Lower leg skin (tissue), 4 donors: ENCODE measurements at regions not wholly inside any gene's neighbourhood (a gene's known extent, or its start where the extent isn't known, plus 50 kb on each side); places are given as distances from the start of the nearest gene placed in this dataset.

Experiments used
- DNase-seq, 2 donors: peaks; one replicate each; pipeline ENCODE4 v3.0.0-alpha.2; 2019; ENCODE audit warnings: low spot score in 2 of 2
- H3K4me3 ChIP-seq: fragments of 200-600 bp; sonication (generic); 2 replicates; pipeline ENCODE4 v1.5.1; 2017; ENCODE audit warnings: mild to moderate bottlenecking, low read depth; ENCODE audit not compliant: poor library complexity, severe bottlenecking
- CTCF ChIP-seq, 3 donors: fragments of 450-650 bp; IDR thresholded peaks; one replicate each; pipeline ENCODE4 v1.5.1; 2016; ENCODE audit warnings: antibody characterized with exemption in 3 of 3, mild to moderate bottlenecking in 3 of 3, moderate library complexity in 2 of 3
- POLR2A ChIP-seq, 2 donors: fragments of 450-650 bp; IDR thresholded peaks; one replicate each; pipeline ENCODE4 v1.6.1; 2016 to 2017; ENCODE audit warnings: antibody characterized with exemption in 2 of 2, mild to moderate bottlenecking in 1 of 2, moderate library complexity in 1 of 2
- WGBS, 2 donors: methylation state at CpG; one replicate each; pipeline ENCODE4 v1.1.5; 2018; 5-methylcytosine and 5-hydroxymethylcytosine counted together
- intact Hi-C: fragments of 100-400 bp; cut with DNase I; formaldehyde crosslinking; loops from one replicate; pipeline ENCODE4 v1.15.0; 2023; ENCODE audit warnings: low total_unique reads

- intact Hi-C loops: no loop called here
- no peak overlapping the region for H3K4me3 ChIP-seq
- 60 to 70% methylated on average over 3 of the region's 3 CpGs for WGBS, 2 donors
- TF ChIP-seq POLR2A (IDR thresholded peaks at IDR 0.05) (no peak), CTCF (IDR thresholded peaks at IDR 0.05) (no peak)
- no peak for DNase-seq
These were observed 198.7 kb downstream of the CNTN3 start for GRCh38 chr3:74415731-74416130.

DNA sequence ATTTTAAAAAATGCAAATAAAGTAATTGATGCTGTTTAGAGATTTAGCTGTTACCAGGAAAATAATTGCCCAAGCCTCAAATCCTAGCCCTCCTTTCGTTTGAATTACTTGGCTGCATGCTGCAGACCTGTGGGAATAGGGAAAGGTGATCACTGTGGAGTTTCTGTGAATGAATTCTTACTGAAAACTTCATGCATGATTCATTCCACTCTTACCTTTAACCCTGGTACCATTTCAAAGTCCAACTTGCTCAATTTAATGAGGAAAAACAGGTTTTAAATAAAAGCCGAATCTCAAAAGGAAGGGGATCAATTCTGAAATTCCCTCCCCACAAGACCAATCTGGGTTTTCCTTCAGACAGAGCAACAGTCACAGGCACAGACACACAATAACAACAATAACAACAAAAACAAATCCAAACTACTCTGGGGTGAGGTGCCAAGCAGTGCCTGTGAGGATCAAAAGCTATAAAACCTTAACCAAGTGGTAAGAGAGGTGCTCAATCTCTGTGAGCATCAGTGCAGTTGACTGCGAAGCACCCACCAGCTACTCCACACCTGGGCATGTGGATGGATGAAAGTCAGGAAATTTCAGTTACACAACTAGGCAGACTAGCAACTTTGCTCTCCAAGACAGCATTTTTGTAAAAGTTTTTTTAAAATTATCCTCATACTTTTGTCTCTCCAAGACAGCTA is 200.8 kb downstream of the CNTN3 start:
- intact Hi-C loops: no loop called here
- 50 to 67% methylated on average over 3 of the region's 3 CpGs for WGBS, 2 donors
- no peak for DNase-seq
- TF ChIP-seq POLR2A (IDR thresholded peaks at IDR 0.05) (no peak), CTCF (IDR thresholded peaks at IDR 0.05) (no peak)
- H3K4me3 ChIP-seq: no peak overlapping the region

DNA sequence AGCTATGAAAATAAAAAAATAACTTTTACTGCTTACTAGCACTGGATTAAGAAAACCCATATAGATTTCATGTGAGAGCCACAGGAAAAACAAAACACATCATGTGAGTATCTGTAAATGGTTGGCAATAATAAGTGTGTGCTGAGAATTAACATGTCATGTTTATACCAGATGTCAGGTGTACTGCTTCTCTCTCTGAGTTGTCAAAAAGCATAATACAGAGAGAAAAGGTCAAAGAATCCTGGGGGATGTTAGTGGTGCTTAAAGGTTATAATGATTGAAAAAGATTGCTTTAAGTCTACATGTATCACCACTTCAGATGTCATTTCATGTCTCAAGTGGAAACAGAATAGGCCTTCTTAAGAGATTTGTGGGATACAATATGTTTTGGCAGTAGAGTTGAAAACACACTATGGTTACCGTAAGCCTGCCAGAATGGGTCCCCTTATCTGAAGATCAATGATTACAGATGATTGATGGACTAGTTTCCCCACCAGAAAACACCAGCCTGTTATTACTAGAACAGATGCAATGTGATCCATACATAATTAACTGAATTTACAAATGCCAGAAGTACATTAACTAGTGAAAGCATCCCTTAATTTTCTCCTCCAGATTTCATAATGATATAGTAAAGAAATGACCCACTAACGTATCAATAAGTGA is 204.1 kb downstream of the CNTN3 start:
- no peak for DNase-seq
- TF ChIP-seq CTCF (IDR thresholded peaks at IDR 0.05) (no peak), POLR2A (IDR thresholded peaks at IDR 0.05) (no peak)
- intact Hi-C loops: no loop called here
- WGBS, 2 donors: 62% methylated on average over 2 of the region's 2 CpGs
- H3K4me3 ChIP-seq: no peak overlapping the region

DNA sequence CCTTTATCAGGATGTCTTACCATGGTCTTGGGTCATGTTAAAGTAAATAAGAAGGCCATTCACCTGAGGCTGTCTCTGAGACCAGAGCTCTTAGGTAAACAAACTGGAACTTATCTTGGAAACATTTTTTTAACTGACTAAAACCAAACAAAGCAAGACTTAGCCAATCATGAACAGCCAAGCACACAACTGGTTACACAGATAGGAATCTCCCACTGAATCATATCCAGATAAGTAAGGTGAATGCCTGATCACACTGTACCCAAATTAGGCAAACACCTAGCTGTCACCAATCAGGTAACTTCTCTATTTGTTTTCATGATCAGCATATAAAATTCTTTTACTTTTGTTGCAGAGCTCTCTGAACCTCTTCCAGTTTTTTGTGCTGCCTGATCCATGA is 205.4 kb downstream of the CNTN3 start:
- no peak overlapping the region for H3K4me3 ChIP-seq
- intact Hi-C loops: no loop called here
- DNase-seq: no peak
- TF ChIP-seq POLR2A (IDR thresholded peaks at IDR 0.05) (no peak), CTCF (IDR thresholded peaks at IDR 0.05) (no peak)

GRCh38 chr3:74403307-74403706 is 211.2 kb downstream of the CNTN3 start:
- no peak for DNase-seq
- no peak overlapping the region for H3K4me3 ChIP-seq
- TF ChIP-seq CTCF (IDR thresholded peaks at IDR 0.05) (no peak), POLR2A (IDR thresholded peaks at IDR 0.05) (no peak)
- intact Hi-C loops: no loop called here
- WGBS, 2 donors: 76 to 79% methylated on average over 2 of the region's 2 CpGs

DNA sequence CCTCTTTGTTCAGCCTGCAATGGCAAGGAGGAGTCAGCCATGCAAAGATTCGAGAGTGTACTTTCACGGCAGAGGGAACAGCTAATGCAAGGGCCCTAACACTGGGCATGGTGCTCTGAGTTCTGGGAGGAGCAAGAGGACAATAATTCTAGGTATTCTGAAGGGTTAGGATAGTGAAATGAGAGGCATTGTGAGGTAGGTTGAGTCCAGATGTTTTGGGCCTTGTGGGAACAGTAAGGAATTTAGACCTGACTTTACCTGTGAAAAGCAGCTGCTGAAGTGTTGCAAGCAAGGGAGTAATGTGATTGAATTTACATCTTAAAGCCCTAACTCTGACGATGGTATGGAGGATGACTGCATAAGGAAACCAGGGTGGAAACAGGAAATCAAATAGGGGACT is 211.6 kb downstream of the CNTN3 start:
- no peak for DNase-seq
- no peak overlapping the region for H3K4me3 ChIP-seq
- TF ChIP-seq CTCF (IDR thresholded peaks at IDR 0.05) (no peak), POLR2A (IDR thresholded peaks at IDR 0.05) (no peak)
- intact Hi-C loops: no loop called here
- 59 to 68% methylated on average over 3 of the region's 3 CpGs for WGBS, 2 donors
